ENCODE measurements at regions not wholly inside any gene's neighbourhood (a gene's known extent, or its start where the extent isn't known, plus 50 kb on each side); places are given as distances from the start of the nearest gene placed in this dataset.
"Not testable (repeated sequence)": the region's sequence is repeated elsewhere in the genome, so short reads cannot be mapped to it uniquely, and the experiment has no call there.

GRCh38 chr13:22927845-22928244 lies 252.9 kb upstream of the SGCG start:
- DNase-seq = not testable (repeated sequence)

GRCh38 chr13:22929381-22930126 lies 251.2 kb upstream of the SGCG start:
- no peak for DNase-seq

GRCh38 chr13:22931576-22931975 lies 249.2 kb upstream of the SGCG start:
- DNase-seq = no peak

- DNase-seq = not testable (repeated sequence)
Observed at GRCh38 chr13:22932632-22933412, 248.0 kb upstream of the SGCG start.

DNA sequence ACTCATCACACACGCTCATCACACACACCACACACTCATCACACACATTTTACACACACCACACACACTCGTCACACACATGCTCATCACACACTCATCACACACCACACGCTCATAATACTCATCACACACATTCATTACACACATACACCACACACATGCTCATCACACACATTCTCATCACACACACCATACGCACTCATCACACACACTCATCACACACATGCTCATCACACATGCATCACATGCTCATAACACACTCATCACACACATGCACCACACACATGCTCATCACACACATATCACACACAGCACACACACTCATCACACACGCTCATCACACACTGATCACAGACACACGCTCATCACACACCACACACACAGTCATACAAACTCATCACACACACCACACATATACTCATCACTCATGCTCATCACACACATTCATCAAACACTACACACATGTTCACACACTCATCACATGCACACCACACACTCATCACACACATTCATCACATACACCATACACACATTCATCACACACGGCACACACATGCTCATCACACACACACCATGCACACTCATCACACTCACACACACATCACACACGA lies 247.1 kb upstream of the SGCG start:
- no peak for DNase-seq

GRCh38 chr13:22934744-22935523 lies 245.8 kb upstream of the SGCG start:
- no peak for DNase-seq

DNA sequence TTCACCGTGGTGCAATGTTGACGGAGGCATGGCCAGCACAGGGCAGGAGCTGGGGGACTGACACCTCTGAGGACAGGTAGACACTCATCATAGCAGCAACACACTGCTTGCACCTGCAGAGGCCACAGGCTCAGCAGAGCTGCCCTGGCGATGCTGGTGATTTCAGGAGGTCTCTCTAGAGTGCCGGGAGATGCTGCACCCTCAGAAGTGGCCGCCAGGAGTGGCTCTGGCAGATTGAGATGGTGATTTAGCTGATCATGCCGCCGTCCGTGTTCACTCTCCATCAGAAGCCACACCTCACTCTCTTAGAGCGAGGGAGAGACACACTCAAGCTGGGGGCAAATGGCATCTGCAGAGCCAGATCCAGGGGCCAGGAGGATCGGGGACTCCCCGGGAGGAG lies 244.6 kb upstream of the SGCG start:
- DNase-seq = no peak

DNA sequence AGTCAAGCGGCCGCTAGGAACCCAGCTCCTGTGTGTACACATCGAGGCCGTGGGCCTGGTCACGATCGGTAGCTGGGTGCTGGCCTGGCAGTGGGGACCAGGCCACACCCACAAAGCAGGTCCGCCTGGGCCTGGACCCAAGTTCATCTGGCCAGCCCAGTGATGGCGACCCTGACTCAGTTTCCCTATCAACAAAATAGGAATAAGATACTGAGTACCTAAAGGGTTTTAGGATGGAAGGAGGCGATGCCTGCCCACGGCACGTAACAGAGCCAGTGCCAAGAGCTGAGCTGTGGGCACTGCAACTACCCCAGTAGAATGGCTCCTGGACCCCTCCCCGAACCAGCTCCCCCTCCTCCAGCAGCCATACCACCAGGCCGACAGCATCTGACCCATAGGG lies 243.5 kb upstream of the SGCG start:
- no peak for DNase-seq

DNA sequence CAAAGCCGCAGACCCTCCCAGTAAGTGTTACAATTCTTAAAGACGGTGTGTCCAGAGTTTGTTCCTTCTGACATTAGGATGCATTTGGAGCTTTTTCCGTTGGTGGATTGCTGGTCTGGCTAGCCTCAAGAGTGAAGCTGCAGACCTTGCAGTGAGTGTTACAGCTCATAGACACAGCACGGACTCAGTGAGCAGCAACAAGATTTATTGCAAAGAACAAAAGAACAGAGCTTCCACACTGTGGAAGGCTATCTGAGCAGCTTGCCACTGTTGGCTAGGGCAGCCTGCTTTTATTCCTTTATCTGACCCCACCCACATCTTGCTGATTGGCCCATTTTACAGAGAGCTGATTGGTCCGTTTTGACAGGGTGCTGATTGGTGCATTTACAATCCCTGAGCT lies 242.8 kb upstream of the SGCG start:
- DNase-seq = no peak

- no peak for DNase-seq
Observed at GRCh38 chr13:22938576-22938975, 242.2 kb upstream of the SGCG start.

DNA sequence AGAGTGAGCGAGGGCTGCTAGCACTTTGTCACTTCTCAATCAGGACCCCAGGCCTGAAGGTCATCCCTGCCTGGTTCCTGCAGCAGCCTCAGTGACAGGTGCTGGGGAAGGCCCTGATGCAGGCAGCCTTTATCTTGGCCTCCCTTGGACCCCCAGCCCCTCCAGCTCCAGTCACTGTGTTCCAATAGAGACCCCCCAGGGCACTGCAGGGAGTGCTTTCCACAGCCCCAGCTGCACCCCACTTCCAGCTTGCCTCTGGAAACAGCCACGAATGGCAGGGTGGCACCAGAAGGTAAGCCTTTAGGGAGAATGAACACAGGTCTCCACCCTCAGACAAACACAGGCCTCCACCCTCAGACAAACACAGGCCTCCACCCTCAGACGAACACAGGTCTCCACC lies 241.6 kb upstream of the SGCG start:
- no peak for DNase-seq

DNA sequence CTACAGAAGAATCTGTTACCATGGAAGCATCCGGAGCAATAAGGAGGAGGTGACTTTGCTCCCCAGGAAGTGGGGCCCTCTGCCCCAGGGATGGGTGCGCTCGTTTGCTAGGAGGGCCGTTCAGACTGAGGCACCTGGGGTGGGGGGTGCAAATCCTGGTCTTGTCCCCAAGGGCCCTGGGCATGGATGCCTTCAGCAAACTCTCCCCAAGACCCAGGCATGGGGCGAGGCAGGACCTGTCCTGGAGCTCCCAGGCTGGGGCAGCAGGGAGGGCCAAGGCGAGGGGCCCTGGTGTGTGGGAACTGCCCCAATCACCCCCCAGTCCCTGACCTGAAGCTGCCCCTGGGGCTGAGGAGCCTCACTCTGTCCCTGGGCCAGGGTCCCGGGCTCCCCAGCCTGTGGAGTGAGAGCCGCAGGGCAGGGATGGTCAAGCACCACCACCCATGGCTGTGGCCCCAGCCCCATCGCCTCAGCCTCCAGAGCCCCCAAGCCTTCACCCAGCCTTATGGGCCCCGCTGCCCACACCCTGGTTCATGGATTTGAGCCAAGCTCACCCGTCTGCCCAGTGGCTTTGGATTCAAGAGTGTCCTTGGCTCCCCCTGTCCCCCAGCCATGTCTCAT lies 240.6 kb upstream of the SGCG start:
- DNase-seq = no peak

- DNase-seq = no peak
Observed at GRCh38 chr13:22940736-22941135, 240.0 kb upstream of the SGCG start.

DNA sequence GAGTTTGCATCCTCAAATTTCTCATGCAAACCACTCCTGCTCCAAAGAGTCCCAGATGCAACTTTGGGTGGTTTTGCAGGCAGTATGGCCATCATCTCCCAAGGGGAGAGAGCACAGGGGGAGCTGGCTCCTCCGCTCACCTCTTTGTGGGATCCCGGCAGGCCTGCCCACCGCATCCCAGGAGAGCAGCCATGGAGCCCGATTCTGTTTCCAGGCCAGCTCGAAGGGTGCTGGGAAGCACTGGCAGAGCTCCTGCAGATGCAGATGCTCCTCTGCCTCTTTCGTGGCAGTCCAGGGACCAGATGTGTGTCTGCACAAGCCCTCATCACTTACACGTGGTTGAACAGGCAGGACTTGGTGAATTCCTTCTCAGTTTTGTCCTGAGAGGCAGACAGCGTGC lies 239.3 kb upstream of the SGCG start:
- DNase-seq = not testable (repeated sequence)

- DNase-seq = not testable (repeated sequence)
Observed at GRCh38 chr13:22942831-22943230, 237.9 kb upstream of the SGCG start.

- no peak for DNase-seq
Observed at GRCh38 chr13:22944378-22944777, 236.4 kb upstream of the SGCG start.

- DNase-seq = no peak
Observed at GRCh38 chr13:22945321-22946226, 235.2 kb upstream of the SGCG start.

- no peak for DNase-seq
Observed at GRCh38 chr13:22948421-22948820, 232.4 kb upstream of the SGCG start.

GRCh38 chr13:22952018-22952417 lies 228.8 kb upstream of the SGCG start:
- DNase-seq = not testable (repeated sequence)

DNA sequence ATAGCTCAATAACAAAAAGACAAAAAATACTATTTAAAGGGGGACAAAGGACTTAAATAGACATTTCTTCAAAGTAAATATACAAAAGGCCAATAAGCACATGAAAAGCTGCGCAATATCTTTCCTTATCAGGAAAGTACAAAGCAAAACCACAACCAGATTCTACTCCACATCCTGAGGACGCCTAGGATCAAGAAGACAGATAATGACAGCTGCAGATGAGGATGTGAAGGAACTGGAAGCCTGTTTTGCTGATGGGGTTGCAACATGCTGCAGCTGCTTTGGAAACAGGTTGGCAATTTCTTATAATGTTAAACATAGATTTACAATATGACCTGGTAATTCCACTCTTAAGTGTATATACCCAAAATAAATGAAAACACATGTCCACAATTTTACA lies 225.6 kb upstream of the SGCG start:
- DNase-seq = not testable (repeated sequence)

DNA sequence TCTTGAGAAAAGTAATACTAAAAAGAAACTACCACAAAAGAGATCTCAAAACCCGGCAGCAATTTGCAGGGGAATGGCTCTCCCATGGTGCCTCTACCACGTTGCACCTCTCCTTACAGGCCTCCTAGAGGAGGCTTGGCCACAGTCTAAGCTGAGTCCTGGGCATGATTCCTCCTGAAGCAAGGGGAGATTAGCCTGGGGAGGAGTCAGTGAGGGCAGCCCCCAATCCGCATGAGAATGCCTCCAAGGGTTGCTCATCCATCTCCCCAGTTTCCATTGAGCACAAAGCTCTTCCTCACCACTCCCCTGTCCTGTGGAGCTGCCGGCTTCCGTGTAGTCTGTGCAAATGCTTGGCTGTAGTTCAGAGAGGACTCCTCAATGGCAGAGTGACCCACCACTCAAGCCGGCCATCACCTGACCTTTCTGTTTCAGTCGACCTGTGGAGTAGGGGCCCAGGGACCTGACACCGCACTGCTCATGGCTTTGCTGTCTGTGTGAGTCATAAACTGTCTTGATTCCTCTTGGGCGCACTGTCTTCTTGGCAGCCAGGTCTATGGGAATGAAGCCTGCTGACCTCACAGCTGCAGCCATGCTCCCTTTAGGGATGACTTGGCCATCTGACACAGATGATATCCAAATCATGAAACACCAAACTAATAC lies 224.2 kb upstream of the SGCG start:
- peak; percentile 70 for DNase-seq

All from right hindlimb (tissue), 1 donor.